Skeletal muscle tissue (tissue), 3 donors: ENCODE measurements at regions not wholly inside any gene's neighbourhood (a gene's known extent, or its start where the extent isn't known, plus 50 kb on each side); places are given as distances from the start of the nearest gene placed in this dataset.

Source experiments
- H3K27ac ChIP-seq: one replicate; pipeline ENCODE4 v1.7.0; 2013; ENCODE audit warnings: mild to moderate bottlenecking, low read depth, low read length, inconsistent platforms
- H3K27me3 ChIP-seq, 3 donors: one replicate each; pipeline ENCODE4 v1.7.0; 2013; ENCODE audit warnings: low read length in 3 of 3; ENCODE audit not compliant: control insufficient read depth in 3 of 3, insufficient read depth in 3 of 3
- H3K36me3 ChIP-seq, 3 donors: one replicate each; pipeline ENCODE4 v1.7.0; 2013; ENCODE audit warnings: low read length in 3 of 3; ENCODE audit not compliant: control insufficient read depth in 3 of 3, insufficient read depth in 3 of 3
- H3K4me1 ChIP-seq, 3 donors: one replicate each; pipeline ENCODE4 v1.7.0; 2013; ENCODE audit warnings: low read length in 3 of 3, mild to moderate bottlenecking in 3 of 3; ENCODE audit not compliant: control insufficient read depth in 3 of 3, insufficient read depth in 3 of 3
- H3K4me3 ChIP-seq, 3 donors: one replicate each; pipeline ENCODE4 v1.7.0; 2013; ENCODE audit warnings: low read length in 3 of 3
- H3K9ac ChIP-seq, 3 donors: one replicate each; pipeline ENCODE4 v1.7.0; 2013; ENCODE audit warnings: low read length in 3 of 3, mild to moderate bottlenecking in 3 of 3, moderate library complexity in 2 of 3, low read depth in 1 of 3
- H3K9me3 ChIP-seq, 3 donors: one replicate each; pipeline ENCODE4 v1.7.0; 2013; ENCODE audit warnings: low read length in 3 of 3; ENCODE audit not compliant: control insufficient read depth in 3 of 3
- donor health status: Osteomylitis.

GRCh38 chr6:15791448-15792181 lies 128.8 kb upstream of the DTNBP1 start:
- Histone ChIP-seq H3K9me3 (no peaks in the 10 kb centered on the region), H3K4me3 (no peak overlapping the region), H3K9ac (no peak overlapping the region), H3K36me3 (no peaks in the 10 kb centered on the region), H3K4me1 (peaks cover 45 to 47% (median 46%) of the 10 kb centered on the region in 3 donors), H3K27me3 (no peaks in the 10 kb centered on the region), H3K27ac (peak overlapping the region; percentile 36)

- no peak overlapping the region for H3K9ac ChIP-seq
- H3K27me3 ChIP-seq: no peaks in the 10 kb centered on the region
- H3K36me3 ChIP-seq: no peaks in the 10 kb centered on the region
- H3K4me3 ChIP-seq: no peak overlapping the region
- peaks cover 33 to 36% (median 35%) of the 10 kb centered on the region in 3 donors for H3K4me1 ChIP-seq
- H3K27ac ChIP-seq: no peak overlapping the region
- H3K9me3 ChIP-seq: no peaks in the 10 kb centered on the region
Measured at GRCh38 chr6:15790116-15790515, 127.3 kb upstream of the DTNBP1 start.

GRCh38 chr6:15786846-15787245 lies 124.0 kb upstream of the DTNBP1 start:
- no peaks in the 10 kb centered on the region for H3K27me3 ChIP-seq
- H3K4me3 ChIP-seq: no peak overlapping the region
- no peak overlapping the region for H3K27ac ChIP-seq
- H3K9me3 ChIP-seq: no peaks in the 10 kb centered on the region
- no peaks in the 10 kb centered on the region for H3K36me3 ChIP-seq
- H3K9ac ChIP-seq: no peak overlapping the region
- peaks cover 5 to 10% (median 5%) of the 10 kb centered on the region in 3 donors for H3K4me1 ChIP-seq

- Histone ChIP-seq H3K36me3 (no peaks in the 10 kb centered on the region), H3K9ac (no peak overlapping the region), H3K4me3 (no peak overlapping the region), H3K9me3 (no peaks in the 10 kb centered on the region), H3K27me3 (no peaks in the 10 kb centered on the region), H3K27ac (no peak overlapping the region), H3K4me1 (no peaks in the 10 kb centered on the region)
Measured at GRCh38 chr6:15783484-15783883, 120.7 kb upstream of the DTNBP1 start.

GRCh38 chr6:15781890-15782289 lies 119.1 kb upstream of the DTNBP1 start:
- H3K27ac ChIP-seq: no peak overlapping the region
- H3K9me3 ChIP-seq: no peaks in the 10 kb centered on the region
- no peak overlapping the region for H3K4me3 ChIP-seq
- no peaks in the 10 kb centered on the region for H3K4me1 ChIP-seq
- no peak overlapping the region for H3K9ac ChIP-seq
- H3K36me3 ChIP-seq: no peaks in the 10 kb centered on the region
- no peaks in the 10 kb centered on the region for H3K27me3 ChIP-seq

GRCh38 chr6:15781333-15781732 lies 118.5 kb upstream of the DTNBP1 start:
- H3K4me3 ChIP-seq: no peak overlapping the region
- H3K9me3 ChIP-seq: no peaks in the 10 kb centered on the region
- no peaks in the 10 kb centered on the region for H3K27me3 ChIP-seq
- no peak overlapping the region for H3K9ac ChIP-seq
- no peaks in the 10 kb centered on the region for H3K36me3 ChIP-seq
- no peaks in the 10 kb centered on the region for H3K4me1 ChIP-seq
- H3K27ac ChIP-seq: no peak overlapping the region

GRCh38 chr6:15780437-15780836 lies 117.6 kb upstream of the DTNBP1 start:
- Histone ChIP-seq H3K4me1 (no peaks in the 10 kb centered on the region), H3K36me3 (no peaks in the 10 kb centered on the region), H3K9me3 (no peaks in the 10 kb centered on the region), H3K27ac (no peak overlapping the region), H3K4me3 (no peak overlapping the region), H3K9ac (no peak overlapping the region), H3K27me3 (no peaks in the 10 kb centered on the region)

GRCh38 chr6:15779726-15780125 lies 116.9 kb upstream of the DTNBP1 start:
- Histone ChIP-seq H3K4me1 (no peaks in the 10 kb centered on the region), H3K36me3 (no peaks in the 10 kb centered on the region), H3K9ac (no peak overlapping the region), H3K9me3 (no peaks in the 10 kb centered on the region), H3K4me3 (no peak overlapping the region), H3K27me3 (no peaks in the 10 kb centered on the region), H3K27ac (no peak overlapping the region)

- no peak overlapping the region for H3K4me3 ChIP-seq
- H3K36me3 ChIP-seq: no peaks in the 10 kb centered on the region
- no peak overlapping the region for H3K9ac ChIP-seq
- H3K27me3 ChIP-seq: no peaks in the 10 kb centered on the region
- H3K9me3 ChIP-seq: no peaks in the 10 kb centered on the region
- no peaks in the 10 kb centered on the region for H3K4me1 ChIP-seq
- no peak overlapping the region for H3K27ac ChIP-seq
Measured at GRCh38 chr6:15776458-15776980, 113.7 kb upstream of the DTNBP1 start.

GRCh38 chr6:15775741-15776140 lies 112.9 kb upstream of the DTNBP1 start:
- Histone ChIP-seq H3K27ac (no peak overlapping the region), H3K9ac (no peak overlapping the region), H3K27me3 (no peaks in the 10 kb centered on the region), H3K4me3 (no peak overlapping the region), H3K4me1 (no peaks in the 10 kb centered on the region), H3K36me3 (no peaks in the 10 kb centered on the region), H3K9me3 (no peaks in the 10 kb centered on the region)
